GM12801 (cell line): ENCODE measurements at regions not wholly inside any gene's neighbourhood (a gene's known extent, or its start where the extent isn't known, plus 50 kb on each side); places are given as distances from the start of the nearest gene placed in this dataset.

Source experiments
- CTCF ChIP-seq: IDR thresholded peaks from one replicate; pipeline ENCODE4 v1.5.1; 2011; ENCODE audit warnings: control low read depth; ENCODE audit not compliant: insufficient read length; ENCODE audit errors: extremely low read depth

- TF ChIP-seq CTCF: no peak
Measured at GRCh38 chr6:6738108-6738507, 149.6 kb downstream of the LY86 start.

- no peak for TF ChIP-seq CTCF
Measured at GRCh38 chr6:6738922-6739716, 150.6 kb downstream of the LY86 start.

GRCh38 chr6:6740595-6740994, 152.1 kb downstream of the LY86 start:
- no peak for TF ChIP-seq CTCF

- no peak for TF ChIP-seq CTCF
Measured at GRCh38 chr6:6741264-6741663, 152.7 kb downstream of the LY86 start.

GRCh38 chr6:6742535-6742934, 154.0 kb downstream of the LY86 start:
- TF ChIP-seq CTCF: no peak

- no peak for TF ChIP-seq CTCF
Measured at GRCh38 chr6:6744551-6744950, 156.0 kb downstream of the LY86 start.

GRCh38 chr6:6746333-6746969, 157.9 kb downstream of the LY86 start:
- TF ChIP-seq CTCF: no peak
